ENCODE measurements at regions not wholly inside any gene's neighbourhood (a gene's known extent, or its start where the extent isn't known, plus 50 kb on each side); places are given as distances from the start of the nearest gene placed in this dataset.
A peak's percentile ranks its signal among the peaks of the same experiment; 100 is the strongest.

DNA sequence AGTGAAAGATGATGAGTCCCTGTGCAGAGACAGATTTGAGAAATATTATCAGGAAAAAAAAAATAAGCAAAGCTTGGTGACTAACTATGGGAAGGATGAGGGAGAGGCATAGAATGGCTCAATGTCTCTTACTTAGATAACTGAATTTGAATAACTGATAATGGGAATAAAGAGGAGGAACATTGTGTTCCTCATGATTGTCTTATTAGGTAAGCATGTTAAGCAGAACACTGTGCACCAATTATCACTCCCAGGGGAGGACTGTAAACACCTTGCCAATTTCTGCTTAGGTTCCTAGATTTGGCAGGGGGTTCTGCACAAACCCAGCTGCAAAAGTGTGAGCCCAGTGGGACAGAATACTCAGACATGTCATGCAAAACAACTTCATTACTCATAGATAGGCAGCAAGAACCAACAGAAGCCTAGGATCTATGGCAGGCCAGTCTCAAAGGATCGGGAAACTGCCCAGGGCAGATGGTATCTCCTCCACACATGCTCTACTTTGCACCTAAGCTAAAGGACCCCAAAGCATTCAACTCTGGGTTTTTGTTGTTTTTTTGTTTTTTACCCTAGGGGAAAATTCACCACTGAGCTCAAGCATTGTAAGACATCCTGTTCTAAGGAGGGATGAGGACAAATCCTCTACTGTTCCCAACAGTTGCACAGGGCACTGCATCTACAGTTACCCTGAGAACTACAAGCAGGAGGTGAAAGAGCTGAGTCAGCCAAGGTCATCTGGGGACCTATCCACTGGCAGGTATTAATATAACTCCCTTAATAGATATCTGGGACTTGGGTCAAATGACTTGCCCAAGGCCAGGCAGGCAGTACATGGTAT, 907.0 kb downstream of the RAPGEF2 start:
- TF ChIP-seq, protein P1, sequence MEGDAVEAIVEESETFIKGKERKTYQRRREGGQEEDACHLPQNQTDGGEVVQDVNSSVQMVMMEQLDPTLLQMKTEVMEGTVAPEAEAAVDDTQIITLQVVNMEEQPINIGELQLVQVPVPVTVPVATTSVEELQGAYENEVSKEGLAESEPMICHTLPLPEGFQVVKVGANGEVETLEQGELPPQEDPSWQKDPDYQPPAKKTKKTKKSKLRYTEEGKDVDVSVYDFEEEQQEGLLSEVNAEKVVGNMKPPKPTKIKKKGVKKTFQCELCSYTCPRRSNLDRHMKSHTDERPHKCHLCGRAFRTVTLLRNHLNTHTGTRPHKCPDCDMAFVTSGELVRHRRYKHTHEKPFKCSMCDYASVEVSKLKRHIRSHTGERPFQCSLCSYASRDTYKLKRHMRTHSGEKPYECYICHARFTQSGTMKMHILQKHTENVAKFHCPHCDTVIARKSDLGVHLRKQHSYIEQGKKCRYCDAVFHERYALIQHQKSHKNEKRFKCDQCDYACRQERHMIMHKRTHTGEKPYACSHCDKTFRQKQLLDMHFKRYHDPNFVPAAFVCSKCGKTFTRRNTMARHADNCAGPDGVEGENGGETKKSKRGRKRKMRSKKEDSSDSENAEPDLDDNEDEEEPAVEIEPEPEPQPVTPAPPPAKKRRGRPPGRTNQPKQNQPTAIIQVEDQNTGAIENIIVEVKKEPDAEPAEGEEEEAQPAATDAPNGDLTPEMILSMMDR (conservative IDR thresholded peaks at IDR 0.05; ENCODE audit: low read depth, low read length): no peak
- no peak overlapping the region for H3K4me3 ChIP-seq (ENCODE audit: low read depth, low read length)
- DNase-seq (ENCODE audit: low read depth): no peak

DNA sequence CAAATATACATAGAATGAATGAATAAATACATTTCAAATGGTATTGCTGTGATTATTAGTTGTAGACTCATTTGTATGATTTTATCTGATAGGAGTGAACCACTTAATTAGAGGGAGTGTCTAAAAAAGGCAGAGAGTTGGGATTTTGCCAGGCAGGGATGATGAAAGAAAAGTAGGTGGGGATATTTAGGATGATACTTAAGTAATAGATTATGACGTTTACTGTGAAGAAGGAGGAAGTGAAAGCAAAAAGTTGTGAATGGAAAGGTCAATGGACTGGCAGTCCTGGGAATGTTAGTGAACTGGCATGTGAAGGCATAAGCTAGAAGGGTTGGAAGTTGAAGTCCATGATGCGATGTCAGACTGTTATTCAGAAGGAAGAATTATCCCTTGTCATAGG, 917.1 kb downstream of the RAPGEF2 start:
- DNase-seq (ENCODE audit: low read depth): no peak
- TF ChIP-seq, protein P1 (conservative IDR thresholded peaks at IDR 0.05; ENCODE audit: low read depth, low read length): no peak

DNA sequence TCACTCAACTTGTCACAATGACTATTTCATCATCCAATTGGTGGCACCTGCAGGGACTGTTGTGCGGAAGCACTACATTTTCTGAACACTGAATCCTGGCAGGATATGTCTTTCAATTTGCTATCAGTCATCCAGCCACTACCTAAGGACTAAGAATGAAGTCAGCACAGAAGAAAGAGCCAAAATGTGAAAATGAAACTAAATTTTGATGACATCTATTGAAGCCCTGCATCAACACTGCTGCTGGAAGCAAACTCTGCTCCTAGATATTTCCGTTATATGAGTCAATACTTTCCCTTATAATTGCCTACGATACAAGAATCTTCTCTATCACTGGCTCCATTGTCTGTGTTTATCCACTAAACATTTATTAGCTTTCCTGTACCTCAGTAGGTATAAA, 917.9 kb downstream of the RAPGEF2 start:
- TF ChIP-seq, protein P1 (conservative IDR thresholded peaks at IDR 0.05; ENCODE audit: low read depth, low read length): no peak
- H3K4me3 ChIP-seq (ENCODE audit: low read depth, low read length): no peak overlapping the region
- DNase-seq (ENCODE audit: low read depth): no peak

More for the DNA sequence above, 917.1 kb downstream of the RAPGEF2 start:
- no peak overlapping the region for H3K4me3 ChIP-seq (ENCODE audit: low read depth, low read length)

DNA sequence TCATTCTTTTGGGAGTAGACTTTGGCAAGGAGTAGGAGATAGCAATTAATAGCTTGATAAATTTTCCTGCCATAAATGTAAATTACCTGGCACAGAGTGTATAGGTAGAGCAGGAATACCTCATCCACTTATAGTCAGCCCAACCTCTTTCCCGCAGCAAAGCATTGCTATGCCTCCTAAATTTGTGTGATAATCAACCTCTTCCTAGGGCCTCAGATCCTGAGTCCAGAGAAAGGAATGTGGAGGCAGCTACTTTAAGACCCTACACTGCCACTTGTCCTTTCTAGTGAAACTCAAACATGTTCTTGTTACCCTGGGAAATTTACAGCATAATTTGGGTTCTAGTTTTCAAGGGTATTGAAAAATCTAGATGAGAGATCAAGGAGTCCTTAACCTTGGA, 919.0 kb downstream of the RAPGEF2 start:
- DNase-seq (ENCODE audit: low read depth): no peak
- H3K4me3 ChIP-seq (ENCODE audit: low read depth, low read length): no peak overlapping the region
- TF ChIP-seq, protein P1 (conservative IDR thresholded peaks at IDR 0.05; ENCODE audit: low read depth, low read length): no peak

DNA sequence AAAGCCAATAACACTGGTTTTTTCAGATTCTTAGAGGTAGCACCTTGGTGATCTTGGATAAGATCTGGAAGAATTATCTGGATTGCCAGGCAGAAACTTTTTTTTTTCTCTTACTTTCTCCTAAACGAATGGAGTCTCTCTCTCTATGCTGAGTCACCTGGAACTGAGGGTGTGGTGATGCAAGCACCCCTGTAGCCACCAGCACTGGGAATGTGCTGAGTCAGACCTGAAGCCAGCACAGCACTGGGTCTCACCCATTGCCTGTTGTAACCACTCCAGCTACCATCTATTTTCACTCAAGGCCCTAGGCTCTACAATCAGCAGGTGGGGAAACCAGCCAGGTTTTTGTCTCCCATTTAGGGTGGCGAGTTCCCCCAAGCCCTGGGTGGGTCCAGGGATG, 923.8 kb downstream of the RAPGEF2 start:
- DNase-seq (ENCODE audit: low read depth): peak; percentile 39
- no peak overlapping the region for H3K4me3 ChIP-seq (ENCODE audit: low read depth, low read length)
- TF ChIP-seq, protein P1 (conservative IDR thresholded peaks at IDR 0.05; ENCODE audit: low read depth, low read length): no peak

DNA sequence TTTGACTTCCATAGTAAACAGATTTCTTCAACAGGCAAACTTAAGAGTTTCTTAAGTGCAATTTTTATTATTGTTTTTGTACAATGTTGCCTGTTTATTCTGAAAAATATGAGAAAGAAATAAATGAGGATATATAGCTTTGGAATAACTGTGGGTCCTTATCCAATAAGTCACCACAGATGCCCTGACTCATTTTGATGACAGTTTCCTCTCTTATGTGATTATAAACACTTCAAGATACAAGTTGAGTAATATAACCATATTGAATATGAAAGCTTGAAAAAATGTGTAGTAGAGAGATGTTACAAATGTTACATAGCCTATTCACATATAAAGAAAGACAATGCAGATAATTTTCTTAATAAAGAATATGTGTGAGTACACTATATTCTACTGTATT, 931.6 kb downstream of the RAPGEF2 start:
- no peak for DNase-seq (ENCODE audit: low read depth)
- H3K4me3 ChIP-seq (ENCODE audit: low read depth, low read length): no peak overlapping the region
- TF ChIP-seq, protein P1 (conservative IDR thresholded peaks at IDR 0.05; ENCODE audit: low read depth, low read length): no peak

DNA sequence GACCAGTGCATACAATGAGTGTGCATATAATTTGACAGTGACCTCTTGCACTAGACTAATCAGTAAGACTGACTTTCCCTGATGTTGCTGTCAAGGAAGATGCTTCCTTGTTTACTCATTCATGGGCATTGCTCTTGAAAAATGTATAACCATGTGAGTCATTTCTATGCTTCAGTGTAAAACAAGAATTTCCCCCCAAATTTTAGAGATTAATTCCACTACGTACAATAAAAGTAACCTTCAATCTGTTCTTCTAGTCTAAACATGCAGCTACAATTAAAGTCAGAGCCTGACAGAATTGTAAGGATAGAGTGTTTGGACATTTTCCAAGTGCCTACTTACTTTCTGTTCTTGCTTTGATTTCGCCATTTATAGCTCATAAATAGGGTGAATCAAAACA, 935.7 kb downstream of the RAPGEF2 start:
- no peak overlapping the region for H3K4me3 ChIP-seq (ENCODE audit: low read depth, low read length)
- no peak for DNase-seq (ENCODE audit: low read depth)
- TF ChIP-seq, protein P1 (conservative IDR thresholded peaks at IDR 0.05; ENCODE audit: low read depth, low read length): no peak

All from epithelial cell of proximal tubule (primary cell).